PC-9 (cell line): ENCODE measurements at regions not wholly inside any gene's neighbourhood (a gene's known extent, or its start where the extent isn't known, plus 50 kb on each side); places are given as distances from the start of the nearest gene placed in this dataset.

ENCODE experiments used
- EZH2 ChIP-seq: fragments of 200-600 bp; sonication (generic); IDR thresholded peaks from 2 replicates; pipeline ENCODE4 v1.8.0; 2017; ENCODE audit warnings: antibody characterized with exemption, low read depth
- TF ChIP-seq, protein P1 (sequence below): fragments of 200-600 bp; sonication (generic); conservative IDR thresholded peaks from 2 replicates; pipeline ENCODE4 v1.6.1; 2017; ENCODE audit warnings: mixed run types, antibody characterized with exemption, mild to moderate bottlenecking, moderate library complexity

DNA sequence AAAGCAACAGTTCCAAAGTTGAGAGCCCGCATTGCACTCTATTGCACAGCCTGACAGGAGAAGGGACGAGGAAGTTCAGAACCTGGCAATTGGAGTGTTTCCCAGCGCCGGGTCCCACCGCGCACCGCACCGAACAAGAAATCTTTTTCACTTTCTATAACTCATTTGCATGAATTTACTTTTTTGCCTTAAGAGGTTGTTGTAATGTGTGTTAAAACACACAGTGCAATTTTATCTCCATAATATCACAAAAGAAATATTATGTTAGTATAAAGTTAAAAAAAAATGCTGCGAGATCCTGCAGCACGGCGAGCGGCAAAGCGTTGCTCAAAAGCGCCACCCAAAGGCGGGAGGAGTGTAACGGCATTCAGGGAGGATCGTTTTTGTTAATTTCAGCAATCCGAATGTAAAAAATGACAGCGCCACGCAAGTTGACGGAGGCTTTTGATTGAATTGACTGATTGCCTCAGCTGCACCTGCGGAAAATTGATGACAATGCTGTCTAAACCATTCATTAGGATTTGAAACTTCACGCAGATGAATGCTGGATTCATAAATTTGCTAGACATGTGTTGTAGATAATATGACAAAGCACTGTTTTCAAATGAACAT, 303.6 kb upstream of the ZNF507 start:
- TF ChIP-seq, protein P1, sequence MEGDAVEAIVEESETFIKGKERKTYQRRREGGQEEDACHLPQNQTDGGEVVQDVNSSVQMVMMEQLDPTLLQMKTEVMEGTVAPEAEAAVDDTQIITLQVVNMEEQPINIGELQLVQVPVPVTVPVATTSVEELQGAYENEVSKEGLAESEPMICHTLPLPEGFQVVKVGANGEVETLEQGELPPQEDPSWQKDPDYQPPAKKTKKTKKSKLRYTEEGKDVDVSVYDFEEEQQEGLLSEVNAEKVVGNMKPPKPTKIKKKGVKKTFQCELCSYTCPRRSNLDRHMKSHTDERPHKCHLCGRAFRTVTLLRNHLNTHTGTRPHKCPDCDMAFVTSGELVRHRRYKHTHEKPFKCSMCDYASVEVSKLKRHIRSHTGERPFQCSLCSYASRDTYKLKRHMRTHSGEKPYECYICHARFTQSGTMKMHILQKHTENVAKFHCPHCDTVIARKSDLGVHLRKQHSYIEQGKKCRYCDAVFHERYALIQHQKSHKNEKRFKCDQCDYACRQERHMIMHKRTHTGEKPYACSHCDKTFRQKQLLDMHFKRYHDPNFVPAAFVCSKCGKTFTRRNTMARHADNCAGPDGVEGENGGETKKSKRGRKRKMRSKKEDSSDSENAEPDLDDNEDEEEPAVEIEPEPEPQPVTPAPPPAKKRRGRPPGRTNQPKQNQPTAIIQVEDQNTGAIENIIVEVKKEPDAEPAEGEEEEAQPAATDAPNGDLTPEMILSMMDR = peak; percentile 36; the same call in 1 of the 2 replicates
- TF ChIP-seq EZH2 = no peak
